ENCODE measurements at regions not wholly inside any gene's neighbourhood (a gene's known extent, or its start where the extent isn't known, plus 50 kb on each side); places are given as distances from the start of the nearest gene placed in this dataset.

DNA sequence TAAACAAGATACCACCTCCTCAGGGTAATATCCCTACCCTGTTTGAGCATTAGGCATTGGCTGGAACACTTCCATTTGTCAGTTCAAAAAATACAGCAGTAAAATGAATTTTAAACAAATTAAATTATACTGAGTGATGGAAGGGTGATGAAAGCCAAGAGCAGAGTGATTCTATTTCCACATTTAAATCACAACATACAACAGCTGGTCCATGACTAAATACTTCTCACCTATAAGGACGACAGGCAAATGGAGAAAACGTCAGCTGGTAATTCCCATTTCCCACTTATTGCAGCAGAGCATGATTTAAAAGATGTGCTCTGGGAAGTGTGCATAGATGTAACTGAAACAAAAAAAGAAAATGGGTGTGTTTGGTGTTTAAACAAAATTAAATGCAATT lies 543.6 kb upstream of the DAB2 start:
- TF ChIP-seq FOXM1 (IDR thresholded peaks at IDR 0.05; ENCODE audit: borderline replicate concordance) (no peak), SUZ12 (IDR thresholded peaks at IDR 0.05) (no peak), L3MBTL2 (conservative IDR thresholded peaks at IDR 0.05) (no peak), TARDBP (IDR thresholded peaks at IDR 0.05) (no peak), ARNT (IDR thresholded peaks at IDR 0.05) (no peak), SP1 (IDR thresholded peaks at IDR 0.05) (no peak), CTBP1 (IDR thresholded peaks at IDR 0.05; ENCODE audit: borderline replicate concordance) (no peak), ELF4 (IDR thresholded peaks at IDR 0.05) (no peak), FOXK2 (IDR thresholded peaks at IDR 0.05) (no peak), BHLHE40 (IDR thresholded peaks at IDR 0.05; ENCODE audit: borderline replicate concordance) (no peak), ZNF384 (IDR thresholded peaks at IDR 0.05) (no peak)
